Muscle layer of duodenum (tissue), 2 donors: ENCODE measurements at regions not wholly inside any gene's neighbourhood (a gene's known extent, or its start where the extent isn't known, plus 50 kb on each side); places are given as distances from the start of the nearest gene placed in this dataset.
"Not testable (repeated sequence)": the region's sequence is repeated elsewhere in the genome, so short reads cannot be mapped to it uniquely, and the experiment has no call there.

Source experiments
- H3K27ac ChIP-seq: one replicate; pipeline ENCODE4 v1.7.0; 2013; ENCODE audit warnings: mild to moderate bottlenecking, low read length
- H3K27me3 ChIP-seq: one replicate; pipeline ENCODE4 v1.7.0; 2013; ENCODE audit warnings: low read depth, mild to moderate bottlenecking, control low read depth, low read length
- H3K36me3 ChIP-seq, 2 donors: one replicate each; pipeline ENCODE4 v1.7.0; 2013; ENCODE audit warnings: low read length in 2 of 2, control low read depth in 1 of 2, mild to moderate bottlenecking in 1 of 2; ENCODE audit not compliant: insufficient read depth in 2 of 2, control insufficient read depth in 1 of 2
- H3K4me1 ChIP-seq, 2 donors: one replicate each; pipeline ENCODE4 v1.7.0; 2013; ENCODE audit warnings: low read length in 2 of 2, mild to moderate bottlenecking in 2 of 2, control low read depth in 1 of 2, moderate library complexity in 1 of 2; ENCODE audit not compliant: insufficient read depth in 2 of 2, control insufficient read depth in 1 of 2
- H3K4me3 ChIP-seq, 2 donors: one replicate each; pipeline ENCODE4 v1.7.0; 2013; ENCODE audit warnings: low read length in 2 of 2, low read depth in 1 of 2, mild to moderate bottlenecking in 1 of 2
- H3K9me3 ChIP-seq, 2 donors: one replicate each; pipeline ENCODE4 v1.7.0; 2013; ENCODE audit warnings: low read length in 2 of 2, control low read depth in 1 of 2, mild to moderate bottlenecking in 1 of 2; ENCODE audit not compliant: control insufficient read depth in 1 of 2
- donor health status: healthy.

DNA sequence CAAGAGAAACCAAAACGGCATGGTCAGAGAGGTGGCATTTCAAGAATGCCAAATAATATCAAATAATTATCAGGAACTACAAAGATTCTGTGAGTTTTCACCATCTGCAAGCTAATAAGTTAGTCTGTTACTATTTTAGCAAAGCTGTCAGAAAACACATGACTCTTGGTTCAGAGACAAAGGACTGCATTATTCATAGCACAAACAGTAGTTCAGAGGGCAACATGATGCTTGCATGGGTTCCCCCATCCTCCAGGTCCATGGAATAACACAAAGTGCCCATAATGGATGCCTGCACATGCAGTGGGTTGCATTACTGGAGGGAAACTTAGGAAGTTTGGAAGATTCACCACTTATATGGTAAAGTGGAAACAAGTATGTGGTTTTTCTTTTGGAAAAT, 228.8 kb upstream of the ALCAM start:
- no peaks in the 10 kb centered on the region for H3K4me1 ChIP-seq
- H3K4me3 ChIP-seq, result no peak overlapping the region
- no peak overlapping the region for H3K27ac ChIP-seq
- H3K9me3 ChIP-seq, result no peaks in the 10 kb centered on the region
- H3K36me3 ChIP-seq, result no peaks in the 10 kb centered on the region
- H3K27me3 ChIP-seq, result no peaks in the 10 kb centered on the region

DNA sequence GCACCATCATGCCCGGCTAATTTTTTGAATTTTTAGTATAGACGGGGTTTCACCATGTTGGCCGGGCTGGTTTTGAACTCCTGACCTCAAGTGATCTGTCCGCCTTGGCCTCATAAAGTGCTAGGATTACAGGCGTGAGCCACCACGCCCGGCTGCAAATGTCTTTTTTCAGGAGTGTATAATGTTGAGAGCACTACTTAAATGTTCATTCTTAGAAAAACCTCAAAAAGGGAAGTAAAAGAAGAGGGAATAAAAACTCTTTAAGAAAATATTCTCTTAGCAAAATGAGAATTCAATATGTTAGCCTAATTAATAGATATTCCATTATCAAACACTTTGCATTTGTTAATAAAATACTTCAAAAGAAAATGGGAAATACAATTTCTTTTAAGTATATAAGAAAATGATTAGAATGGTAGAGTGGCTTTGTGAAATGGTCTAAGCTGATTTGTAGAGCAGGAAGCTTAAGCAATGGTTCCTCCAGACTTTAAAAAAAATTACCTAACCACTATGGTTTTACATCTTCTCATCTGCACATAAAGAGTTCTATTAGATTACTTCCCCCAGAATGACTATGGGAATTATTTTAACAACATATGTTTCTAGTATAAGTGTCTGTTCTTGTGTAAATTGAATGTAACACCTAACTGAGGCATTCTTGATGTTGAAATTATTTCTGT, 226.7 kb upstream of the ALCAM start:
- Histone ChIP-seq H3K27ac (no peak overlapping the region), H3K36me3 (no peaks in the 10 kb centered on the region), H3K27me3 (no peaks in the 10 kb centered on the region), H3K4me1 (no peaks in the 10 kb centered on the region), H3K9me3 (no peaks in the 10 kb centered on the region), H3K4me3 (no peak overlapping the region)

DNA sequence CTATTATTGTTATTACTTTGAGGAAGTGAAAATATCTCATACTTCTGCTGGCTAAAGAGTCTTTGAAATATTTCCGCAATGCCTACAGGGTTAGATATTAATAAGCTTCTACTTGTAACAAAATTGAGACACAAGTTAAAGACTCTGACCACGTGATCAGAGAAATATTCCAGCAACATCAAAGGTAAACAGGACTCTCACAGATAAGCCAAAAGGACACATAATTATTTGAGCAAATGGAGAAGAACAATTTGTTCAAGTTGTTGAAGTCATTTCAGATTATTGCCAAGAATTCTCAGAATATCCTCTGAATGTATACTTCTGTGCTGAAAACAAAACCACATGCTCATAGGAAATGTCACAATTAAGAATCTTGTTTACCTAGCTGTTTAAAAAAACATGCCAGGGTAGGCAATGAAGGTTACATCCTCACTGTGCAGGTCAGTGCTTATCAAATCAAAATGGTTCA, 225.8 kb upstream of the ALCAM start:
- H3K4me3 ChIP-seq, result no peak overlapping the region
- H3K27me3 ChIP-seq, result no peaks in the 10 kb centered on the region
- H3K4me1 ChIP-seq, result no peaks in the 10 kb centered on the region
- H3K9me3 ChIP-seq, result no peaks in the 10 kb centered on the region
- no peak overlapping the region for H3K27ac ChIP-seq
- no peaks in the 10 kb centered on the region for H3K36me3 ChIP-seq

DNA sequence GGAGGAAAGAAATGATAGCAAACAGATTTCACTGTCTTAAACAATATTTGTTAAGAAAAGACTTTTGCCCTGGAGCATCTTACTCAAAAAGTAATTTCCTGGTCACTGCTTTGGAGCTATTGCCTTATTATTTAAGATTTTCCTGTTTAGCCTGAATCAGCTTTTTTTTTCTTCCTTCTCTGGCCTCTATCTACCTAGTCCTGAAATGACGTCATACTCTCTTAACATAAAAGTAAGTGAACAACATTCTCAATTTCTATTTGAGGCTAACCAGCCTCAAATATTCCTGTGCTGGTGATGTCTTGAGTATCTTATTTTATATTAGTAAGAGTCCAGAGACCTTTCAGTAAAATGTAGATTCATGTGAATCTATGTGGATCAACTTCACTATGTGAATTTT, 221.9 kb upstream of the ALCAM start:
- Histone ChIP-seq H3K4me1 (no peaks in the 10 kb centered on the region), H3K4me3 (no peak overlapping the region), H3K36me3 (no peaks in the 10 kb centered on the region), H3K27me3 (no peaks in the 10 kb centered on the region), H3K9me3 (no peaks in the 10 kb centered on the region), H3K27ac (no peak overlapping the region)

DNA sequence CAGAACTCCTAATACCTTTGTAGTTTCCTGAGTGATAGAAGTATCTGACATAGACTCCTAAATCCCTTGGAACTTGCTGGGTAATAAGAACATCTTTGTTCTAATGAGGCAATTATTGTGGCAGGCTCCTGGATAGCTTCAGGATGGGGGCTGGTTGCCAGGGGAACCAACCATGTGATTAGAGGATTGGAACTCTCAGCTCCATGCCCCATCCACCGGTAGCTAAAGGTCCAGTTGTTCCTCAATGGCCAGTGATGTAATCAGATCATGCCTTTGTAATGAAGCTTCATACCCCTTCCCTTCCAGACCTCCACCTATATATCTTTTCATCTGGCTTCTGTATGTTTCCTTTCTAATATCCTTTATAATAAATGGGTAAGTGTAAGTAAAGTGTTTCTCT, 221.2 kb upstream of the ALCAM start:
- H3K27ac ChIP-seq, result no peak overlapping the region
- H3K9me3 ChIP-seq, result no peaks in the 10 kb centered on the region
- H3K4me1 ChIP-seq, result no peaks in the 10 kb centered on the region
- no peaks in the 10 kb centered on the region for H3K36me3 ChIP-seq
- H3K4me3 ChIP-seq, result no peak overlapping the region
- H3K27me3 ChIP-seq, result no peaks in the 10 kb centered on the region

DNA sequence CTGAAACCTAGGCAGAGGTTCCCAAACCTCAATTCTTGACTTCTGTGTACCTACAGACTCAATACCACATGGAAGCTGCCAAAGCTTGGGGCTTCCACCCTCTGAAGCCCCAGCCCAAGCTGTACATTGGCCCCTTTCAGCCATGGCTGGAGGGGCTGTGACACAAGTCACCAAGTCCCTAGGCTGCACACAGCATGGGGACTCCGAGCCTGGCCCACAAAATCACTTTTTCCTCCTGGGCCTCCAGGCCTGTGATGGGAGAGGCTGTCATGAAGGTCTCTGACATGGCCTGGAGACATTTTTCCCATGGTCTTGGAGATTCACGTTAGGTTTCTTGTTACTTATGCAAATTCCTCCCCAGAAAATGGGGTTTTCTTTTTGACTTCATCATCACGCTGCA, 217.5 kb upstream of the ALCAM start:
- not testable (repeated sequence) for H3K4me3 ChIP-seq, H3K4me1 ChIP-seq, H3K27ac ChIP-seq, H3K9me3 ChIP-seq, H3K27me3 ChIP-seq, H3K36me3 ChIP-seq

DNA sequence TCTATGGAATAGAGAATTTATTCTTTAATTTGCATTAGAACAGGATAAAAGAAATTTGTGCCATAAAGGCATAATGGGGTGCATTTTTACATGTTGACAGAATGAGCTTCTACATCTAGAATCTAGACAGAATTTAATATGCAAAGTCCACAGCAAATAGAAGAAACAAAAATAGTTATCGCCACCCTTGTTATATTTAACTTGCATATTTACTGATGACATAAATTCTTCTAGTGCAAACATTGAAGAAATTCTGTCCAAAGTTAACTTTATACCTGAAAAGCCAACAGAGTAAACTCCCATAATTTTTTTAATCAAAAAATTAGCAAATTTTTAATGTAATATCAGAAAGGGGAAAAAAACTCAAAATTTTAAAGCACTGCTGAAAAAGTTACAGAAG, 213.7 kb upstream of the ALCAM start:
- no peak overlapping the region for H3K27ac ChIP-seq
- no peaks in the 10 kb centered on the region for H3K9me3 ChIP-seq
- no peaks in the 10 kb centered on the region for H3K36me3 ChIP-seq
- H3K4me1 ChIP-seq, result no peaks in the 10 kb centered on the region
- H3K4me3 ChIP-seq, result no peak overlapping the region
- no peaks in the 10 kb centered on the region for H3K27me3 ChIP-seq

DNA sequence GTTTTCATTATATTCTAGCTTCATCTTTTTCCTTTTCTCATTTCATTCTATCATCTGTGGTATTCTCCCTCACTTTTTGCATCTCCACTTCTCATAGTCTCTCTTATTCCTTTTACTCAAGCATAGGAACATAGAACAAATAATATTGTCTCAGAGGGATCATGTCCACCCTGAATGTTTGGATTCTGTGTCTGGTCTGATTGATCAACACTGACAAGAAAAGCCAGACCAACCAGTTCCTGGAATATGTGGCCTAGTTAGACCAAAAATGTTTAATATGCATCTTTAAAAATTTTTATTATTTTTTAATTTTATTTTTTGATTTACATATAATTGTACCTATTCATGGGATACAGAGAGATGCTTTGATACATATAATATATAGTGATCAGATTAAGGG, 212.0 kb upstream of the ALCAM start:
- H3K36me3 ChIP-seq, result no peaks in the 10 kb centered on the region
- H3K9me3 ChIP-seq, result no peaks in the 10 kb centered on the region
- H3K27me3 ChIP-seq, result no peaks in the 10 kb centered on the region
- H3K4me1 ChIP-seq, result no peaks in the 10 kb centered on the region
- H3K27ac ChIP-seq, result no peak overlapping the region
- H3K4me3 ChIP-seq, result no peak overlapping the region

DNA sequence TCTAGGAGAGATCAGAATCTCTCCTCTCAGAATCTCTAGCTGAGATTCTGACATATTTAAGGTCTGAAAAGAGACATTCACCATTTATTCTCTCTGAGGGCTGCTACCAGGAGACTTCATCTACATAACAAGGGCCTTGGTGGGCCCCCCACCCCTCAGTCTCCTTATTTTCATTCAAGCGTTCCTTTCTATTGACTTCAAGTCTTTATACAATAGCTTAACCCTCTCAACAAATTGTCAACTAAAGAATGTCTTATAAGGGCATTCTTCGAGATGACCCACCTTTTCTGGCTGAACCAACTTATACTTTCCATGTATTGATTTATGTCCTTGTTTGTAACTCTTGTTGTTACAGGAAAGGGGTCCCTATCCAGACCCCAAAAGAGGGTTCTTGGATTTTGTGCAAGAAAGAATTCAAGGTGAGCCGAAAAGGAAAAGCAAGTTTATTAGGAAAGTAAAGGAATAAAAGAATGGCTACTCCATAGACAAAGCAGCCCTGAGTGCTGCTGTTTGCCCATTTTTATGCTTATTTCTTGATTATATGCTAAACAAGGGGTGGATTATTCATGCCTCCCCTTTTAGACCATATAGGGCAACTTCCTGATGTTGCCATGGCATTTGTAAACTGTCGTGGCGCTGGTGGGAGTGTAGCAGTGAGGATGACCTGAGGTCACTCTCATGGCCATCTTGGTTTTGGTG, 209.5 kb upstream of the ALCAM start:
- no peaks in the 10 kb centered on the region for H3K27me3 ChIP-seq
- no peaks in the 10 kb centered on the region for H3K9me3 ChIP-seq
- no peaks in the 10 kb centered on the region for H3K4me1 ChIP-seq
- no peak overlapping the region for H3K27ac ChIP-seq
- H3K36me3 ChIP-seq, result no peaks in the 10 kb centered on the region
- H3K4me3 ChIP-seq, result no peak overlapping the region

DNA sequence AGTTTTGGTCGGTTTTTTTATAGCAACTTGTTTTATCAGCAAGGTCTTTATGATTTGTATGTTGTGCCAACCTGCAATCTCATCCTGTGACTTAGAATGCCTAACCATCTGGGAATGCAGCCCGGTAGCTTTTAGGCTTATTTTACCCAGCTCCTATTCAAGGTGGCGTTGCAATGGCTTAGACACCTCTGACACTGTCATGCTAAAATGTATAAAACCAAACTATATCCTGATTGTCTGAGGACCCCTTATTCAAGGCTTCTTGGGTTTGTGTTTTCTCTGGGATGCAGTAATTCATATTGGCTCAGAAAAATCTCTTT, 209.0 kb upstream of the ALCAM start:
- Histone ChIP-seq H3K27ac (no peak overlapping the region), H3K9me3 (no peaks in the 10 kb centered on the region), H3K36me3 (no peaks in the 10 kb centered on the region), H3K27me3 (no peaks in the 10 kb centered on the region), H3K4me1 (no peaks in the 10 kb centered on the region), H3K4me3 (no peak overlapping the region)

DNA sequence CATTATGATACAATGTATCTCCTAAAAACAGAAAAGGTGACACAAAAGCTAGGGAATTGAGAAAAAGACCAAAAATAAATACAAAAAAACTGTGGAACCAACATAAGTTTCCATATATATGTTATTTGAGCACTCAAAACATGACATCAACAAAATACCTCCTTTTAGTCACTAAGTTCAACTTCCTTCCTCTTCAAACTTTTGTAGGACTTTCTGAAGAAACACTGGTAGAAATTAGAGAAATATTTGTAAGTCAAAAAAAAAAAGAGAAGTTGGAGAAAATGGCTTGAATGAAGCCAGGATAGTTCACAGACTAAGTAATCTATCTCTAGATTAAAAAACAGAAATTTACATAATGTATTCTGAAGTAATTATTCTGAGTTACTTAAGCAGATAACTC, 208.4 kb upstream of the ALCAM start:
- no peaks in the 10 kb centered on the region for H3K36me3 ChIP-seq
- no peaks in the 10 kb centered on the region for H3K9me3 ChIP-seq
- no peak overlapping the region for H3K27ac ChIP-seq
- no peaks in the 10 kb centered on the region for H3K27me3 ChIP-seq
- no peaks in the 10 kb centered on the region for H3K4me1 ChIP-seq
- no peak overlapping the region for H3K4me3 ChIP-seq

DNA sequence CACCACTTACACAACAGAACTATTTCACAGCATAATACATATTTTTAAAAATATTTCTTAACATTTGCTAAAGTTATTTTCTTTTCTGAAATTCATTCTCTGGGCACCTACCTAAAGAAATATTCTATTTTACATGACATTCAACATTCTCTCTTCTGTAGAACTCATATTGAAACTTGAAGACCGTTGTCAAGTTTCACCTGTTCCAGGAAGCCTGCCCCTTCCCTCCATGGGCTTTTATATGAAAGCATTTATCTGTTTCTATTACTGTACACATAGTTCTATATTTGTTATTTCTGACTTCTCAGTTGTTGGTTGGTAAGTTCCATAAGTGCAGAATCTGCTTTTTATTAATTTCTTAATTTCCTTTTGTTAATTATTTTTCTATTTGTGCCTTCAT, 204.3 kb upstream of the ALCAM start:
- Histone ChIP-seq H3K4me3 (no peak overlapping the region), H3K27ac (no peak overlapping the region), H3K36me3 (no peaks in the 10 kb centered on the region), H3K27me3 (no peaks in the 10 kb centered on the region), H3K9me3 (no peaks in the 10 kb centered on the region), H3K4me1 (no peaks in the 10 kb centered on the region)
